GM06990 (cell line): ENCODE measurements at regions not wholly inside any gene's neighbourhood (a gene's known extent, or its start where the extent isn't known, plus 50 kb on each side); places are given as distances from the start of the nearest gene placed in this dataset.

Experiments used
- DNase-seq: peaks from one replicate; pipeline ENCODE4 v3.0.0-alpha.2; 2011; ENCODE audit not compliant: insufficient read length; ENCODE audit errors: extremely low read depth
- H3K27me3 ChIP-seq: replicated peaks from 2 replicates; pipeline ENCODE4 v1.6.0; 2011; ENCODE audit warnings: low read length; ENCODE audit not compliant: control insufficient read depth, insufficient read depth
- H3K36me3 ChIP-seq: 2 replicates; pipeline ENCODE4 v1.5.1; 2011; ENCODE audit warnings: low read length; ENCODE audit not compliant: control insufficient read depth, insufficient read depth
- H3K4me3 ChIP-seq: replicated peaks from 2 replicates; pipeline ENCODE4 v1.5.1; 2011; ENCODE audit warnings: low read depth, mild to moderate bottlenecking, control low read depth, low read length
- TF ChIP-seq, protein P1 (sequence below): IDR thresholded peaks from 2 replicates; pipeline ENCODE4 v1.5.1; 2011; ENCODE audit warnings: low read length, control low read depth, mild to moderate bottlenecking, inconsistent platforms; ENCODE audit not compliant: insufficient read depth, poor library complexity, severe bottlenecking

- TF ChIP-seq, protein P1, sequence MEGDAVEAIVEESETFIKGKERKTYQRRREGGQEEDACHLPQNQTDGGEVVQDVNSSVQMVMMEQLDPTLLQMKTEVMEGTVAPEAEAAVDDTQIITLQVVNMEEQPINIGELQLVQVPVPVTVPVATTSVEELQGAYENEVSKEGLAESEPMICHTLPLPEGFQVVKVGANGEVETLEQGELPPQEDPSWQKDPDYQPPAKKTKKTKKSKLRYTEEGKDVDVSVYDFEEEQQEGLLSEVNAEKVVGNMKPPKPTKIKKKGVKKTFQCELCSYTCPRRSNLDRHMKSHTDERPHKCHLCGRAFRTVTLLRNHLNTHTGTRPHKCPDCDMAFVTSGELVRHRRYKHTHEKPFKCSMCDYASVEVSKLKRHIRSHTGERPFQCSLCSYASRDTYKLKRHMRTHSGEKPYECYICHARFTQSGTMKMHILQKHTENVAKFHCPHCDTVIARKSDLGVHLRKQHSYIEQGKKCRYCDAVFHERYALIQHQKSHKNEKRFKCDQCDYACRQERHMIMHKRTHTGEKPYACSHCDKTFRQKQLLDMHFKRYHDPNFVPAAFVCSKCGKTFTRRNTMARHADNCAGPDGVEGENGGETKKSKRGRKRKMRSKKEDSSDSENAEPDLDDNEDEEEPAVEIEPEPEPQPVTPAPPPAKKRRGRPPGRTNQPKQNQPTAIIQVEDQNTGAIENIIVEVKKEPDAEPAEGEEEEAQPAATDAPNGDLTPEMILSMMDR: no peak
- Histone ChIP-seq H3K36me3 (no peaks in the 10 kb centered on the region), H3K27me3 (no peaks in the 10 kb centered on the region), H3K4me3 (no peak overlapping the region)
- no peak for DNase-seq
Measured at GRCh38 chr15:58295637-58296215, 136.1 kb upstream of the LIPC start.

GRCh38 chr15:58296276-58296675 lies 135.5 kb upstream of the LIPC start:
- no peaks in the 10 kb centered on the region for H3K36me3 ChIP-seq
- TF ChIP-seq, protein P1: no peak
- H3K27me3 ChIP-seq: no peaks in the 10 kb centered on the region
- no peak overlapping the region for H3K4me3 ChIP-seq
- no peak for DNase-seq

GRCh38 chr15:58297639-58298038 lies 134.2 kb upstream of the LIPC start:
- Histone ChIP-seq H3K4me3 (no peak overlapping the region), H3K27me3 (no peaks in the 10 kb centered on the region)
- TF ChIP-seq, protein P1: no peak

DNA sequence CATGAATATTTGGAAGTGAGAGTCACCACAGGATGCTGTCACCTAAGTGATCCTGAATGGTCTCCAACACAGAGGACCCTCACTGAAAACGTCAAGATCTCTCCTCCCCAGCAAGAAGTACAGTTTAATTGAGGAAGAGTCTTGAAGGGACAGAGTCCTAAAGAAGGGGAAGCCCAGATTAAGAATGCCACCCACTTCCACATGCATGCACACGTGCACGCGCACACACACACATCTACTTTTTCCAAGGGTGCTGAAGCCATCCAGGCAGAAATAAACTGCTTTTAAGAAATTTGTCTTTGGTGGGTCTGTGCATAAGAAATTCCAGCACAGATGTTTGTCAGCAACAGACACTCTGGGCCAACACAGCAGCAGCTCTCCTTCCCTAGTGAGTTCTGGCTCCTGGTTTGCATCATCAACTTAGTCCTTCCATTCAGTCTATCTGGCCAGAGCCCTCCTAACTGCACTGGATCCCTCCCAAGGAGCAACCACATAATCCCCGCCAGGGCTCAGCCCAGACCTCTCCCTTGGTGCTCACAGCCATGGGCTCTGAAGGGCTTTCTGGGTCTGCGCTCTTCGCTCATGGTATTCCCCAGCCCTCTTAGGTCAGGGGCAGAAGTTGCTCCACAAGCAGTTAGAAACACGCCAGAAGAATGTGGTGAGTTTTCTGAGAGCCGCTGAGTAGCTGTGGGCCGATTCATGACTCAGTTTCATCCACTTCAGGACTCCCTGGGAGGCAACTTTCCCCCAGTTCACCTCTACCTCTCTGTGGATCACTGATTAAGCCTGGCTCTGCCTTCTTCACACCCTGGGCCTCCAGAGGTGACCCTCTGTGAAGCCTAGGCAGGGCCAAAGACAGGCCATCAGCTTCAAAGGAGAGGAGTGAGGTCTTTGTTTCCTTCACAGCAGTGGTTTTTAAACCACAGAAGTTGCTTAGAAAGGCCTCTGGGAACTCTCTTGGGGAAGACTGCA lies 132.6 kb upstream of the LIPC start:
- TF ChIP-seq, protein P1: no peak
- no peak for DNase-seq
- no peaks in the 10 kb centered on the region for H3K36me3 ChIP-seq
- H3K4me3 ChIP-seq: no peak overlapping the region
- H3K27me3 ChIP-seq: no peaks in the 10 kb centered on the region

More at GRCh38 chr15:58297639-58298038, 134.2 kb upstream of the LIPC start:
- no peaks in the 10 kb centered on the region for H3K36me3 ChIP-seq
- DNase-seq: no peak

DNA sequence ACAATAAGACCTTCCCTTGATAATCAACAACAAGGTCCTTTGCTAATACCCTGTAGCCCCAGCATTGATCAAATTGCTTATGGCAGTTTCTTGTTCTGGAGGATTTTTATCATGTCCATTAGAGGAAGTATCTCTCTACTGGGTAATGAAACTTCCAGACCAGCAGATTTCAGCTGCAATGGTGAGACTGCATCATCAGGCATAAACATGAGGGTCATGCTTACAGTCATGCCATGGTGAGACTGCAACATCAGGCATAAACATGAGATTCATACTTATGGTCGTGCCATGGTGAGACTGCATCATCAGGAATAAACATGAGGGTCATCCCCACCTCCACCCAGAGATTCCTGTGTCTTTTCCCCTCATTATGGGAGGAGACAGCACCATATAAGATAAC lies 129.0 kb upstream of the LIPC start:
- no peak overlapping the region for H3K4me3 ChIP-seq
- no peaks in the 10 kb centered on the region for H3K27me3 ChIP-seq
- DNase-seq: no peak
- TF ChIP-seq, protein P1: no peak
- H3K36me3 ChIP-seq: no peaks in the 10 kb centered on the region
